DMS153 treated with DMSO at 0.1 percent for 48 hours (cell line): ENCODE measurements at regions not wholly inside any gene's neighbourhood (a gene's known extent, or its start where the extent isn't known, plus 50 kb on each side); places are given as distances from the start of the nearest gene placed in this dataset.
A peak's percentile ranks its signal among the peaks of the same experiment; 100 is the strongest.

ENCODE experiments used
- DNase-seq: peaks from one replicate; lab custom pipeline; 2025; ENCODE audit not compliant: unreplicated experiment; lab: John Stamatoyannopoulos, UW

GRCh38 chr12:24759155-24759554, 189.7 kb downstream of the BCAT1 start:
- no peak for DNase-seq

GRCh38 chr12:24756479-24757024, 192.3 kb downstream of the BCAT1 start:
- no peak for DNase-seq

- no peak for DNase-seq
These were observed 193.9 kb downstream of the BCAT1 start for GRCh38 chr12:24754690-24755638.

- DNase-seq, result no peak
These were observed 196.0 kb downstream of the BCAT1 start for GRCh38 chr12:24752763-24753462.

- DNase-seq, result no peak
These were observed 197.7 kb downstream of the BCAT1 start for GRCh38 chr12:24751181-24751580.

GRCh38 chr12:24750263-24750662, 198.6 kb downstream of the BCAT1 start:
- no peak for DNase-seq

GRCh38 chr12:24749171-24749570, 199.7 kb downstream of the BCAT1 start:
- DNase-seq, result no peak

GRCh38 chr12:24748326-24748725, 200.6 kb downstream of the BCAT1 start:
- no peak for DNase-seq

- no peak for DNase-seq
These were observed 202.0 kb downstream of the BCAT1 start for GRCh38 chr12:24746864-24747263.

GRCh38 chr12:24746006-24746671, 202.8 kb downstream of the BCAT1 start:
- no peak for DNase-seq

GRCh38 chr12:24743941-24744793, 204.7 kb downstream of the BCAT1 start:
- DNase-seq, result no peak

- DNase-seq, result no peak
These were observed 206.5 kb downstream of the BCAT1 start for GRCh38 chr12:24742378-24742777.

GRCh38 chr12:24741216-24741615, 207.7 kb downstream of the BCAT1 start:
- no peak for DNase-seq

- DNase-seq, result no peak
These were observed 209.7 kb downstream of the BCAT1 start for GRCh38 chr12:24739106-24739779.

GRCh38 chr12:24738441-24738840, 210.5 kb downstream of the BCAT1 start:
- DNase-seq, result no peak

GRCh38 chr12:24731596-24731995, 217.3 kb downstream of the BCAT1 start:
- DNase-seq, result no peak

GRCh38 chr12:24730489-24730896, 218.4 kb downstream of the BCAT1 start:
- no peak for DNase-seq

- no peak for DNase-seq
These were observed 220.1 kb downstream of the BCAT1 start for GRCh38 chr12:24728826-24729225.

- DNase-seq, result peak; percentile 11
These were observed 220.5 kb downstream of the BCAT1 start for GRCh38 chr12:24728366-24728765.

- DNase-seq, result no peak
These were observed 223.3 kb downstream of the BCAT1 start for GRCh38 chr12:24725616-24726015.
